ENCODE measurements at regions not wholly inside any gene's neighbourhood (a gene's known extent, or its start where the extent isn't known, plus 50 kb on each side); places are given as distances from the start of the nearest gene placed in this dataset.

DNA sequence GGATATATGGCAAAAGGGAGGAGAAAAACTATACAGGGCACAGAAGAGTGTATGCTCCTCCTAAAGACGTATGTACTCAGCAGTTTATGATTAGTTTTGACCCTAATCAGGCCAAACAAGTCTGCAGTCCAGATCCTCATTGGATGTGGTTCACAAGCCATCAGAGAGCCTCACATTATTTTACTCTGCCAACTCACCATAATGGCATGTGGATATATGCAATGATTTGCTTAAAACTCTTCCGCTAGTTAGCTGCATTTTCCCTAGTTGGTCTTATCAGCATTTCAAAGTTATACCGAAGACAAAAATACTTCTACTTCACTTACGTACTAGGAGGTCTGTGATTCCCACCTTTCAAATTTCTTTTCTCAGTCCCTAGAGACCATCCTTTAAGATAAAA, 198.4 kb downstream of the CMPK2 start:
- DNase-seq (ENCODE audit: low read depth): no peak

DNA sequence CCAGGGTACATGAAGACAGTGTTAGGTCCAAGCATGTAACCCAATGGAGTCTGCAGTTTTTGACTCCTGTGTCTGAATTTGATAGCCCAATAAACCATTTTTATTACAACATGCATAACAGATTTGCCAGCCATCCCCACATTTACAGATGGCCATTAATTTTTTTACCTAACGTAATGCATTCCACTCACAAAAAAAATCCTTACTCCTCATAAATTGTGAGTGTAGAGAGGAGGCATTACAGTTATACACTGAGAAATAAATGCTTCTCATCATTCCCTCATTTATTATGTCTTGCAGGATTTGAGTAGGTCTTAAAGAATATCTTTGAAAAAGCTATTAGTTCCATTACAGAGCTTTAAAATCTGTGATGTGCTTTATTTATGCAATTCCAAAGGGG, 193.8 kb downstream of the CMPK2 start:
- DNase-seq (ENCODE audit: low read depth): no peak

DNA sequence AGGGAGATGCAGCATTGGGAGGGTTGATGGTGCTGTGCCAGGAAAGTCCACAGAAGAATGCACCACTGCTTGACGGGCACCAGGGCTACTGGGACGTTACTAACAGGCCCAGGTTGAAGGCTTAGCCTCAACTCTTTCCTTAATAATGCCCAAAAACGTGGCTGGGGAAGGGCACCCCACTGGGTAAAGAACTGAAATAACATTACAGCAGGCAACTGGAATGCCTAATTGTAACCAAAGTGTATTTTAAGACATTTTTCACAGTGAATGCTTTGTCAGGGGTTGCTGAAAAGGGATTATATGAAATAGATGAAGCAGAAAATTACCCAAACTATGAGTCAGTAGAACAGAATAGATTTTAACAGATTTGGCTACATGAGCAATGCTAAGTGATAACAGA, 191.3 kb downstream of the CMPK2 start:
- DNase-seq (ENCODE audit: low read depth): no peak

DNA sequence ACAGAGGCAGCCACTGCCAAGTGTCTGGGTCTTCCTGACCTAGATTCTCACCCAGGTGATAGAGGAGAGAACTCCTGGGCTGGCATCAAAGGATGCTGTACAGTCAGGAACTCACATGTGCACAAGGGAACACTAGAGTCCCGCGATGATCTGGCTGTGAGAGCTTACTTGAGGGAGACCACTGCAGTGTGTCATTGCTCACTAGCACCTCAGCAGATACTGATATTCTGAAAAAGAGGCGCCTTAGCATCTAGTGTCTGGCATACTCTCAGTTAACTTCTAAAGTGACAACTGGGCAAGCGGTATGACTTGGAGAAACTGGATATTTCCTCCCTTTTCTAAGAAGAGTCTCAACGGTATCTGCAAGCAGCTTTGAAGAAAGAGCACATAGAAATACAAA, 189.9 kb downstream of the CMPK2 start:
- no peak for DNase-seq (ENCODE audit: low read depth)

DNA sequence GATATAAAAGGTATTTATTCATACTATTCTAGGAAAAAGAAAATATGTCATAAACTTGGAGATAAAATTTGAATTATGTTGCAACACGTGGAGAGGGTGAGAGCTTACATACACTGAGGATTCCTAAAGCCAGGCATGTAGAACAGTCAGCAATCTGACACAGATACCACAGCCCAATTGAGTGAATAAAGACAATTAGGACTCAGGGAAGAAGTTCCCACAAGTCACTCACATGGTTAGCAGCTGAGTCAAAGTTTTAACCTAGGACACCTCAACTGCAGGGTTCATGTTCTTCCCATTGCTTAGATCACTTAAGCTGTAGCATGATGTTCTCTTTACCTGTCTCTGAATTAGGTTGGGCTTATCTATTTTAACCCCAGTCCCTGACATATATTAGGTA, 189.5 kb downstream of the CMPK2 start:
- DNase-seq (ENCODE audit: low read depth): no peak

DNA sequence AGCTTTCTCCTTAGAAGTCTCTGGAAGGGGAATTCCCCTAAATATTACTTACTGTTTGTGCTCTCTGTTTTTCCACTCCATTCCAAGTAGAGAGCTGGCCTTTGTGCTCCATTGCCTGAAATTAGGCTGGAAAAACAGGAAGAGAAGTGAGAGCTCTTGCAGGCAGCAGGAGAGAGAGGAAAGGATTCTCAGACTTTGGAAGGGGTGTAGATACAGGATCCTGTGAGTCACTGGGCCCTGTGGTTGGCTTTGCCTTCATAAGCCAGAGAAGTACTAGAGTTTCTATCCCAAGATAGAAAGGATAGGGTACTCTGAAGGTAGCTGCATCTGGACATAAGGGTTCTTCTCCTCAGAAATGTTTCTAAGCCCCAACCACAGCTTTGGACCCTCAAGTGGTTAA, 188.9 kb downstream of the CMPK2 start:
- DNase-seq (ENCODE audit: low read depth): no peak

DNA sequence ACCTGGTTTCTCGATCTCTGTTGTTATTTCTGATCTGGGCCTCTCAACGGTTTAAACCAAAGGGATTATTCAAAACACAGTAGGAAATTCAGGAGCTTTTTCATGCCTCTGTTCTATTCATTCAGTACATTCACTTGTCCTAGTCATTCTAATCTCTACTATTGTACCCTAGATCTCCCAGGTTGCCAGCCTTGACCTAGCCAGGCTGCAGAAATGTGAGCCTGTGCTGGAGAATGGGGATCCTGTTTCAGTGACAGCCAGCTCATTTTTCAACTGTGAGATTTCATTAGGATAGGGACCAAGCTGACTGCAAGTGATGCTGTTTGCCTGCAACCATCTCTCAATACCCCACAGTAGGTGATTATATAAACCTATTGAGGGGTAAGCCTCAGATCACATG, 186.2 kb downstream of the CMPK2 start:
- DNase-seq (ENCODE audit: low read depth): no peak

DNA sequence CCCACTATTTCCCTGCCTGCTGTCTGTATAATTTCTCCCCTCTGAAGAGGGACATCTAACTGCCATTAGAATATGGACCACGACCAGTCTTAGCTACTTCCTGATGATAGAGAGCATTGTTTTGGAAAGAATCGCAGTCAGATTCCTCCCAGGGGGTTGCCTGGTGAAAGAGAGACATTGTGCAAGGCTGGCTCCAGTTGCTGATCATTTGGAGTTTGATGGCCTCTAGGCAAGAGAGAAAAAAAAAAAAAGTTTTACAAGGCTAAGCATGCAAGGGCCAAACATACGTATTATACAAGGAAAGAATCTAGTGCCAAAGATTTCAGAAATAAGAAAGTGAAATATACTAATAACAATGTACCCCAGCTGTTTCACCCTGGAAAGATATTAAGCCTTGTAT, 182.2 kb downstream of the CMPK2 start:
- DNase-seq (ENCODE audit: low read depth): no peak

DNA sequence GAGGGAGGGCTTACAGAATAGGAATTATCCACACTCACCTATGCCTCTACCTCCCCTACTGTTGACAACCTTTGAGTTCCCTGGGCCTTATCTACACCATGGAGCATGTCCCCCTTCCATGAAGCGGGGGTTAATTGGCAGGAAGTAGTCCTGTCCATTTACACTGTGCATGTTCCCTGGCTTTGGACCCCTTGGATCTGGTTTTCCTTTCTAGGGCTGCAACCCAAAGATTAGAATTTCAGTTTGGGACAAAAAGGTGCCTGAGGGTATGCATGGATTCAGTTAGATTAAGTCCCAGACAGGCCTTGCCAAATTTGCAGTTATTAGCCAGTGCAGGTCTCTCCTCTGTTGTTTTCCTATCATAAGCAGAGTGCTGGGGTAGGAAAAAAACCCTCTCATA, 180.3 kb downstream of the CMPK2 start:
- no peak for DNase-seq (ENCODE audit: low read depth)

DNA sequence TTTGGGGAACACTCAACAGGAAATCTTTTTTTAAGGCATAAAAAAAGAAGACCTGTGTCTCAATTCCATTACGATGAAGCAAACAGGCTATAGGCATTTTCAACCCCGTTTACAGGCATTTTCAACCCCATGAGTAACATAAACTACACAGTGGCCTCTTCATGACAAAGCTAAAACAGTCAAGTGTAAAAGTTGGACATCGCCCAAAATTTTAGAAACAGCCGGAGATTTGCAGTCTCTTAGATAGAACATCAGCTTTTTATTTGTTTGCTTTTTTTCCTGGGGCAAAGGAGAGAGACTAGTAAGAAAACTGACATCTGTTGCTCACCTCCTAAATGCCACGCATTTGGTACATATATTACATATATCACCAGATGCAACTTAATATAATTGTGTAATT, 173.7 kb downstream of the CMPK2 start:
- no peak for DNase-seq (ENCODE audit: low read depth)

DNA sequence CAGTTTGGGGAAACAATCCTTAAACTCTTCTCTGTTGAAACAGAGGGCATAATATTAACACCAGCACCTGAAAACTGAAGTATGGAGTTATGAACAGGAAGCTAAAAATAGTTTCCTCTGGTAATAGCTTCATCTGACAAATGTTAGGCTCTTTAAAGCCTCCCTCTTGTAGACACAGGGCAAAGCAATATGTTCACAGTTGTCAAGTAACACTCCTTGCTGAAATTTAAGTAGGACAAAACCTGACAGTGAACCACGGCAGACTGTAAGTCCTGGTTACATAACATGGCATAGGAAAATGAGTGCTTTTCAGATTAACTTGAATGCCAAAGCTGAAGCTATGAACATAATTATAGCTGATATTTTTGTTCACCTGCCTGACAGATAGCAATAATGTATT, 172.9 kb downstream of the CMPK2 start:
- DNase-seq (ENCODE audit: low read depth): no peak

DNA sequence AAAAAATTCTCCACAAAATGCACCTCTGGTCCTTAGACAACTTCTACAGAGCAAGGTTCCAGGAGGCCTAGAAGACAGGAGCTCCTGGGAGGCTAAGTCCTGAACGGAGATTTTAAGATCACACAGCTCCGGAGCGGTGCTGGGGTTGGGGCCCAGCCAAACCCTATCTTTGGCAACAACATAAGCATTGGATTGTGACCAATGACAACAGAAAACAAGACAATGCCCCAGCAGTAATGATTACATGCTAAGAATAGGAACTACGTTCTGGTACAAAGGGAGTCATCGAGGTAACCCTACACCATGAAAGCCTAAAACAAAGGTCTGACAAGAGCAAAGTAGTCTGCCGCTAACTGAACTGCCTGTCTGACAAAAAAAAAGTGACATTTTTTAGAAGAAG, 171.2 kb downstream of the CMPK2 start:
- no peak for DNase-seq (ENCODE audit: low read depth)

DNA sequence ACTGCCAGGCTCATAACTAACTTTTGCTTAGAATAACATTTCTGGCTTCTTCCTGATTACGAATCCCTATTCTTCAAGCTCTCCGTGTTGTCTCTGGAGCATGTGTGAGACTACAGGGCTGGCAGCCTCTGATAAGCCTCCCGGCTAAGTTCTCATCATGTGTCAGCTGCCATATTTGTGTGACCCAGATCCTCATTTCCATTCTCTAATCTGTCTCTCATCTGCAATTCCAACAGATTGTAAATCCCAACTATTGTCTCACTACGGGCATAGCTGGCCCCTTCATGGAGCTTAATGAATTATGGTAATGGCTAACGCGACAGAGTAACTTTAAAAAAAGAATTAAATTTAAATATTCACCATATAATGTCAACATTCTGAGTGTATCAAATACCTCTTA, 165.4 kb downstream of the CMPK2 start:
- DNase-seq (ENCODE audit: low read depth): no peak

DNA sequence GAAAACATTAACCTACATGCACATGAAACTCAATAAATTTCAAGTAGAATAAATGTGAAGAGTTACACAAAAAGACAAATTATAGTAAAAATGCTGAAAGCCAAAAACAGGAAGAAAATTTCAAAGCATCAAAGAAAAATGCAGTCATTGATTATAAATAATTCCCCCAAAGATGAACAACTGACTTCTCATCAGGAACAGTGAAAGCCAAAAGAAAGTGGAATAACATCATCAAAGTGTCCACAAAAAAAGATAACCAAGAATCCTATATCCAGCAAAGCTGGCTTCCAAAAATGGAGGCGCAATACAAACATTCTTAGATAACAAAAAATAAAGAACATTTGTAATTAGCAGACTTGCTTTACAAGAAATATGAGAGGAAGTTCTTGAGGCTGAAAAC, 161.6 kb downstream of the CMPK2 start:
- no peak for DNase-seq (ENCODE audit: low read depth)

DNA sequence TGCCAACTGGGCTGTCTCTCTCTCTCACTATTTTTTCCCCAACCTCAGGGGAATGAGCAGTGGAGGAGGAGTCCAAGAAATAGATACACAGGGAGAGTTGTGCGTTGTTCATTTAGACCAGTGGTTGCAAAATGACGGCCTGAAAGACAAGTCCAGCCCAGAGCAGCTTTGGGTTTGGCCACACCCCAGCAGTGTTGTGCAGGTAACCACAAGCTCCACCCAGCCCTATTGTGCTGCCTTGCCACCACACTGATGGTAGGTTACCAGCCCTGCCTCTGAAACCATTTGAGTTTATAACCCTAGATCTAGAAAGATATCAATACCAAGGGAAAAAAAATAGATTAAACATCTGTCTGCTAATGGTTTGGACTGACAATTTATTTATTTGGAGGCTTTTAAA, 144.3 kb downstream of the CMPK2 start:
- DNase-seq (ENCODE audit: low read depth): no peak

DNA sequence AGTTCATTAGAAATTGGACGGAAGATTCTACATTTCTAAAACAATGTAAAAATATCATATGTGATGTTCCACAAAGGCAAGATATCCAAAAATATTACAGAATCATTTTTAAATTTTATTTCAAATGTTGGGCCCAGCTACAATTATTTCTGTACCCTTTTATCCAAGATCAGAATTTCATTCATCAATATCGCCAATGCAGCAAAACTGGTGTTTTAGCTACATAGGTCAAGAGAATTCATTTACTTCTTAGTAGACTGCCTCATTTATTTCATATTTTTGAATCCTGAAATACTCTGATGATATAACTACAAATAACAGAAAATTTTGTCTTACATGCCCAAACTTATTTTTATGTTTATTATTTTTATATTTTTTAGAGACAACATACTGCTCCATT, 143.1 kb downstream of the CMPK2 start:
- no peak for DNase-seq (ENCODE audit: low read depth)

DNA sequence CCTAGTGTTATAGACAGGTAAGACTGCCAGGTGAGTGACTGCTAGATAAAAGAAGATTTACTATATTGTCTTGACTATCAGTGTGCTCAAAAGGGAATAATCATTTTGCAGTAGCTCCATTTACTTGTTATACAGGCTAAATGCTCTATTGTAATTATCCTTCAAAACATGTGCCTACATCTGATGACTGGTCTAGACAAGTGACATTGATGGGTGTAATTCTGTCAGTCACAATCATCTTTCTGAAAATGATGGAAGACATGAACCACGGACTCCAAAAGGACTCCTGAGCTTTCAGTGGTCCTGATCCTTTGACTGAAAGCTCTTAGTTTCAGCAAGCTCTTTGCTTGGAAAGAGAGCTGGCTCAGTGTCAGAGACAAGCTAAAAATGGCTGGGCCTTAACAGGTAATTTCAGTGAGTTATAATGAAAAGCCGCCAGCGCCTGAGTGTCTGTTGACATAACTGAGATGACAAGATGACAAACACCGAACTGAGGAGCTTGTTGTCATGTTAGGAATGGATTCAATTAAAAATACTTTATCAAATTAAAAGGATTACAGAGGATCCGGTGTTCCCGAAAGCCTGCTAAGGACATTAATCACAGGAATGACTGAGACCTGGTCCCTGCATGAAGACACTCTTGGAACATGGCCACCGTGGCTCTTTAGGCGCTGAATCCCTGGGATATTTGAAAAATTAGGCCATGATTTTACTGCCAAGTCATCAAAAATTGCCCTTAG, 141.7 kb downstream of the CMPK2 start:
- DNase-seq (ENCODE audit: low read depth): no peak

DNA sequence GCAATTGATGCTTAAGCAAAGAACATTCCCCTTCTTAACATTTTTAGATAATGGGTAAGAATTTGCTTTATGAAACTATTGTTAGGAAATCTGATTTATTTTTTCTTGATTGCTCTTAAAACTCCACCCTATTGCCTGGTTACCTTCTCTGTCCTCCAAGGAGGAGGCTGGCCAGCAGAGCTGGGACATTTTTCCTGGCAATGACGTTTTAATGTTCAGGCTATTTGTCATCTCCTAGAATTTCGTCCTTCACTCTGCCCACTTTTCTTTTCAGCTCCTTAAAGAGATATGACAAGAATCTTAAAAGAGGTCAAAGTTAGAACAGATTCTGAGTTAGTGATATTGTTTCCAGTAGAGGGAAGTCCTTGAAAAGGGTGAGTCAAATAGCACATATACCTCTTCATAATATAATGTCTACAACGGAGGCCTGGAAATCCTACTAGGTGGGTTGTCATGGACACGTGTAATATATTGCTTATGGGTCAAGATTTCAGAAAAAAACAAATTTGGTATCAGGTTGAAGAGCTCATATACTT, 141.0 kb downstream of the CMPK2 start:
- no peak for DNase-seq (ENCODE audit: low read depth)

DNA sequence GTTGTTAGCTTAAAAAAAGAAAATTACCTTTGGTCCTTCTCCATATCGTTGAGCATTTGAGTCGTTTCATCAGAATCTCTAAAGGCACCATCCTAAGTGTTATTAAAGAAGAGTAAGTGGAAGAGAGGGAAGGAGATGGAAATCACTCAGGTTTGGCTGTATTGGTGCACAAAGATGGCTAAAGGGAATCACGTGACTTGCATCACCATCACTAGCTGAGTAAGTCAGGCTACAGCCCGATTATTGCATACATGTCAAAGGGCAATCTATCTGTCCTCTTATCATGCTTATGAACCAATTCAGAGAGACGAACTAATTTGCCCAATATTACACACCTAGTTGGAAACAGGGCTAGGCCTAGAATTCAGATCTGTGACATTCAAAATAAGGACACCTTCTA, 137.6 kb downstream of the CMPK2 start:
- no peak for DNase-seq (ENCODE audit: low read depth)

DNA sequence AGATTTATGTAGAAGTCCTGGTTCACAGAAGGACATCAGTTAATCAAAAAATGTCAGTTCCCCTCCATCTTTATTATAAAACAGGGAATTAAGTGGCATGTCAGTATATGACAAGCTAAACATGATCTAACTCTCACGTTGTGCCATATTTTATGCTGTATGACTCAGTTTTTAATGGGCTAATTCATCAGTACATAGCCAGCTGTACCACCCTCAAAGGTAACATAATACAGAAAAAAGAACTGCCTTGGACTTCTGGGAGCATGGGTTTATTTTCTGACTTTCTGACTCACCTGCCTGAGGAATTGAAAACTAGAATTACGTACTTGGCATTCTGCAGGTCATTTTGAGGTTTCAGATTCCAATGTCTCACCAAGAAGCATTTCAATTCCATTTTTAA, 135.7 kb downstream of the CMPK2 start:
- no peak for DNase-seq (ENCODE audit: low read depth)

DNA sequence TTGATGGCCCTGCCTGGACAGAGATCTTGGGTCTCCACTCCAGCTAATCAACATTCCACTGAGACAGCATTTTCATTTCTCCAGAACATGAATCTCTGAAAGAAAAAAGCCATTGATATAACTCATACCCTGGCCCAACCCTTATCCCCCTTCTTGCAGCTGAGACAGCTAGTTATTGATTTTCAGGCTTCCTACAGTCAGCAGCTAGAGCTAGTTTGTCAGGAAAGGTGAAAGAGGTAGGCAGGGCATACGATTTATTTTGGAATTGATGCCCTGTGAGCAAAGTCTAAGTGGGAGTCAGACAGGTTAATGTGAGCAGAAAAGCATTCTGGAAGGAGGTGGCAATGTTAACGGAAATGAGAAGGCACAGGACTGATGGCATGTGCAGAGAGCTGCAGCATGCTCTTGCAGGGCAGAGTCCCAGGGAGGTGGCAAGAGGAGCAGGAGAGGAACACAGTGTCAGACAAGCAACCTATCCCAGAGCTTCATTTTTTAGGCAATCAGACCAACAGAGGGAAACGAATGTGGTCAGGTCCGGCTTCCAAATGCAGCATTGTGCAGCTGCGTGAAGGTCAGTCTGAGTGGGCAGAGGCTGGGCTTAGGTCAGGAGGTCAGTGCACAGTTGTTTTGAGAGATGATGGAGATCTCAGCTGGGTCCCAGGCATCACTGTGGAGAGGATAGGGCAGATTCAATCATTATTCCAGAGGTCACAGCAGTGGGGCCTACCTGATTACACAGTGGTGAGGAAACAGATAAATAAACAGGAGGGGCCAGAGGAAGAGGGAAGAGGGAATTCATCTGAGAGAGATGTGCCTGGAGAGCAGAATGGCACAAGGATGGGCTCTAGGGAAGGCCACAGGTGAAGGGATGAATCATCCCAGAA, 134.8 kb downstream of the CMPK2 start:
- DNase-seq (ENCODE audit: low read depth): no peak

DNA sequence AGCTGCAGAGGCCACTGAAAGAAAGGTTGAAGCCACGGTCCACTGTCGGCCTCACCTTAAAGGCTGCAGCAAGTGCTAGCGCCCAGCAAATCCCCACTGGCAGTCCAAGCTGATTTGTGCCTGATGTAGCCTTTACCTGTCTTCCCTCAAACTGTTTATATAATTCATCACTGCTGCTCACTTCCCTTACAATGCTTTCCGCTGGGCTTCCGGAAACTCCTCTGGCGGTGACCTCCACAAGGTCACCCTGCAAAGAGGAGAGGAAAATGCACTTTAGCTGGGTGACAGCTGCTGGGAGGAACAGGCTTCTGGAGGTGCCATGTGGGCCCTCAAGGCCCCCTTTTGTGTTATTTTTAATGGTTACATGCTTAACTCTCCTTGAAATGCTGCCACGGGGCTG, 126.2 kb downstream of the CMPK2 start:
- DNase-seq (ENCODE audit: low read depth): no peak

DNA sequence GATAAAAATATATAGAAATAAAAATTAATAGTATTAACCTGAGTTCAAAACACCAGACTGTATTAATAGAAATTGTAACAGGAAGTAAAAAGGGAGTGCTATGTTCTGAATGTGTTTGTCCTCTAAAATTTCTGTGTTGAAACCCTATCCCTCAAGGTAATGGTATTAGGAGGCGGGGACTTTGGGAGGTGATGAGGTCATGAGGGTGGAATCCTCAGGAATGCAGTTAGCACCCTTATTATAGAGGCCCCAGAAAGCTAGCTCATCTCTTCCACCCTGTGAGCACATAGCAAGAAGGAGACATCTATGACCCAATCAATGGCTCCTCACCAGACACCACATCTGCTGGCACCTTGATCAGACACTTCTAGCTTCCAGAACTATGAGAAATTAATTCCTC, 124.5 kb downstream of the CMPK2 start:
- DNase-seq (ENCODE audit: low read depth): no peak

Measured in stimulated activated CD8-positive, alpha-beta memory T cell treated with anti-CD3 and anti-CD28 coated beads, Interleukin-4, amount 100 ng/mL, for 24 hours (primary cell).